ENCODE measurements at regions not wholly inside any gene's neighbourhood (a gene's known extent, or its start where the extent isn't known, plus 50 kb on each side); places are given as distances from the start of the nearest gene placed in this dataset.
"Not testable (repeated sequence)": the region's sequence is repeated elsewhere in the genome, so short reads cannot be mapped to it uniquely, and the experiment has no call there.

- DNase-seq; H3K4me3 ChIP-seq (ENCODE audit: low read length in 2 of 2); H3K36me3 ChIP-seq (ENCODE audit: control insufficient read depth in 1 of 2, insufficient read depth in 2 of 2, low read length in 1 of 2); H3K27me3 ChIP-seq (ENCODE audit: control insufficient read depth in 1 of 2, insufficient read depth in 2 of 2, low read length in 1 of 2); H3K4me1 ChIP-seq (ENCODE audit: control insufficient read depth in 1 of 2, insufficient read depth in 2 of 2, low read length in 2 of 2); H3K9me3 ChIP-seq (ENCODE audit: control insufficient read depth, low read length); ATAC-seq (ENCODE audit: low FRiP score); H3K27ac ChIP-seq (ENCODE audit: low read depth in 1 of 2, low read length in 2 of 2); intact Hi-C loops (cut with DNase I): not testable (repeated sequence)
- WGBS, 2 donors = 94 to 96% methylated on average over 9 of the region's 9 CpGs
These were observed 318.4 kb downstream of the ZFHX3 start for GRCh38 chr16:72729552-72729951.

DNA sequence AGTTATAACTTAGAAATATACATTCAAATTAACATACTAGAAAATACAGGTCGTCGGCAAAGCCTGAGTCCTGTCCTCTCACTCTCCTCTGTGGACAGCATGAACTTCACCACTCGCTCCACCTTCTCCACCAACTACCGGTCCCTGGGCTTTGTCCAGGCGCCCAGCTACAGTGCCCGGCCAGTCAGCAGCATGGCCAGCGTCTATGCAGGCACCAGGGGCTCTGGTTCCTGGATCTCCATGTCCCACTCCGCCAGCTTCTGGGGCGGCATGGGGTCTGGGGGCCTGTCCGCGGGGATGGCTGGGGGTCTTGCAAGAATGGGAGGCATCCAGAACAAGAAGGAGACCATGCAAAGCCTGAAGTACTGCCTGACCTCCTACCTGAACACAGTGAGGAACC lies 319.4 kb downstream of the ZFHX3 start:
- Histone ChIP-seq H3K36me3 (ENCODE audit: control insufficient read depth in 1 of 2, insufficient read depth in 2 of 2, low read length in 1 of 2) (no peaks in the 10 kb centered on the region), H3K4me1 (ENCODE audit: control insufficient read depth in 1 of 2, insufficient read depth in 2 of 2, low read length in 2 of 2) (no peaks in the 10 kb centered on the region), H3K27me3 (ENCODE audit: control insufficient read depth in 1 of 2, insufficient read depth in 2 of 2, low read length in 1 of 2) (no peaks in the 10 kb centered on the region), H3K4me3 (ENCODE audit: low read length in 2 of 2) (no peak overlapping the region), H3K9me3 (ENCODE audit: control insufficient read depth, low read length) (no peaks in the 10 kb centered on the region), H3K27ac (ENCODE audit: low read depth in 1 of 2, low read length in 2 of 2) (no peak overlapping the region)
- intact Hi-C loops (cut with DNase I) = no loop called here
- DNase-seq (no peak), ATAC-seq (ENCODE audit: low FRiP score) (no peak)
- 97 to 99% methylated on average over 11 of the region's 11 CpGs for WGBS, 2 donors

DNA sequence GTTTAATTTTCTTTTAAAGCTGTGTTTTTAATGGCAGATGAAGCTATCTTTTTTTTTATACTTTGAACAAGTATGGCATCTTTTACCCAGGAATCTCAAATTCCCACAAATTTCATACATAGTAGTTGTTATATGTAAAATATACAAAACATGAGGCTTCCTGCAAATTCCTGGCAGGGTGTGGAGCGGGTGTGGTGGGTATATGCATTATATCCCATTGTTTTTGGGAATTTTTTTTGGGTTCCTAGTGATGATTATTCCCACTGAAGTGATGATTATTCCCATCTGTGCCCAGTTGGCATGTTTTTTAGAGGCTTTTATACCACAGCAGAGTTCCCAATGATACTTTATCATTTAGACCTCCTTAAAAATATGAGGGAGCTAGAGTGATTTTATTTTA lies 320.4 kb downstream of the ZFHX3 start:
- no peaks in the 10 kb centered on the region for H3K4me1 ChIP-seq (ENCODE audit: control insufficient read depth in 1 of 2, insufficient read depth in 2 of 2, low read length in 2 of 2)
- 87 to 88% methylated on average over 1 of the region's 1 CpG for WGBS, 2 donors
- no peaks in the 10 kb centered on the region for H3K9me3 ChIP-seq (ENCODE audit: control insufficient read depth, low read length)
- H3K36me3 ChIP-seq (ENCODE audit: control insufficient read depth in 1 of 2, insufficient read depth in 2 of 2, low read length in 1 of 2) = no peaks in the 10 kb centered on the region
- DNase-seq (no peak), ATAC-seq (ENCODE audit: low FRiP score) (no peak)
- intact Hi-C loops (cut with DNase I) = no loop called here
- H3K27me3 ChIP-seq (ENCODE audit: control insufficient read depth in 1 of 2, insufficient read depth in 2 of 2, low read length in 1 of 2) = no peaks in the 10 kb centered on the region
- H3K27ac ChIP-seq (ENCODE audit: low read depth in 1 of 2, low read length in 2 of 2) = no peak overlapping the region
- H3K4me3 ChIP-seq (ENCODE audit: low read length in 2 of 2) = no peak overlapping the region

- ATAC-seq (ENCODE audit: low FRiP score) (no peak), DNase-seq (no peak)
- intact Hi-C loops (cut with DNase I) = no loop called here
- H3K36me3 ChIP-seq (ENCODE audit: control insufficient read depth in 1 of 2, insufficient read depth in 2 of 2, low read length in 1 of 2) = no peaks in the 10 kb centered on the region
- H3K4me3 ChIP-seq (ENCODE audit: low read length in 2 of 2) = no peak overlapping the region
- no peaks in the 10 kb centered on the region for H3K4me1 ChIP-seq (ENCODE audit: control insufficient read depth in 1 of 2, insufficient read depth in 2 of 2, low read length in 2 of 2)
- H3K9me3 ChIP-seq (ENCODE audit: control insufficient read depth, low read length) = no peaks in the 10 kb centered on the region
- WGBS, 2 donors = 85 to 88% methylated on average over 2 of the region's 2 CpGs
- H3K27me3 ChIP-seq (ENCODE audit: control insufficient read depth in 1 of 2, insufficient read depth in 2 of 2, low read length in 1 of 2) = no peaks in the 10 kb centered on the region
- H3K27ac ChIP-seq (ENCODE audit: low read depth in 1 of 2, low read length in 2 of 2) = no peak overlapping the region
These were observed 322.3 kb downstream of the ZFHX3 start for GRCh38 chr16:72725643-72726042.

- Histone ChIP-seq H3K4me1 (ENCODE audit: control insufficient read depth in 1 of 2, insufficient read depth in 2 of 2, low read length in 2 of 2) (no peaks in the 10 kb centered on the region), H3K9me3 (ENCODE audit: control insufficient read depth, low read length) (no peaks in the 10 kb centered on the region), H3K36me3 (ENCODE audit: control insufficient read depth in 1 of 2, insufficient read depth in 2 of 2, low read length in 1 of 2) (no peaks in the 10 kb centered on the region), H3K27me3 (ENCODE audit: control insufficient read depth in 1 of 2, insufficient read depth in 2 of 2, low read length in 1 of 2) (no peaks in the 10 kb centered on the region), H3K4me3 (ENCODE audit: low read length in 2 of 2) (no peak overlapping the region), H3K27ac (ENCODE audit: low read depth in 1 of 2, low read length in 2 of 2) (no peak overlapping the region)
- DNase-seq = no peak
- no peak for ATAC-seq (ENCODE audit: low FRiP score)
- 95 to 96% methylated on average over 4 of the region's 4 CpGs for WGBS, 2 donors
- intact Hi-C loops (cut with DNase I) = no loop called here
These were observed 324.1 kb downstream of the ZFHX3 start for GRCh38 chr16:72723781-72724180.

GRCh38 chr16:72722552-72722951 lies 325.4 kb downstream of the ZFHX3 start:
- H3K36me3 ChIP-seq (ENCODE audit: control insufficient read depth in 1 of 2, insufficient read depth in 2 of 2, low read length in 1 of 2) = no peaks in the 10 kb centered on the region
- WGBS, 2 donors = 84 to 85% methylated on average over 5 of the region's 5 CpGs
- no peak for DNase-seq

GRCh38 chr16:72721981-72722380 lies 325.9 kb downstream of the ZFHX3 start:
- intact Hi-C loops (cut with DNase I) = no loop called here
- WGBS, 2 donors = 46 to 53% methylated on average over 4 of the region's 4 CpGs
- no peak for DNase-seq

More at GRCh38 chr16:72722552-72722951, 325.4 kb downstream of the ZFHX3 start:
- Histone ChIP-seq H3K4me3 (ENCODE audit: low read length in 2 of 2) (no peak overlapping the region), H3K4me1 (ENCODE audit: control insufficient read depth in 1 of 2, insufficient read depth in 2 of 2, low read length in 2 of 2) (no peaks in the 10 kb centered on the region), H3K27me3 (ENCODE audit: control insufficient read depth in 1 of 2, insufficient read depth in 2 of 2, low read length in 1 of 2) (no peaks in the 10 kb centered on the region), H3K27ac (ENCODE audit: low read depth in 1 of 2, low read length in 2 of 2) (no peak overlapping the region), H3K9me3 (ENCODE audit: control insufficient read depth, low read length) (no peaks in the 10 kb centered on the region)
- intact Hi-C loops (cut with DNase I) = no loop called here
- ATAC-seq (ENCODE audit: low FRiP score) = no peak

DNA sequence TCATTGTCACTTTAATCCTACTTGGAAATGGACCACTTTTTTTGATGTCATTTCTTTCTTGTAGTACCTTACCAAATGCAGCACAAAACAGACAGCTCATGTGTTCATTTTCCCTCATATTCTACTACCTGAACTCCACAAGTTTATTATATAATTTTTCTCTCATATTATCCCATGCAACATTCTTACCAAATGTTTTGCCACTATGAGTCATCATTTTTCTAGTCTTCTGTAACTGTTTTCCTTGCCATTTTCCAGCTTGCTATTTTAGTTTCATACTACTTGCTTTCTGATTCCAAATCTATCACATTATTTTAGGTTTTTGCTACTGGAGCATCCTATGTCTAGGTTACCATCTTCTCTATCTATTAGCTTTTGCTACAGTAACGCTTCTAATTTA lies 332.7 kb downstream of the ZFHX3 start:
- Histone ChIP-seq H3K27me3 (ENCODE audit: control insufficient read depth in 1 of 2, insufficient read depth in 2 of 2, low read length in 1 of 2) (no peaks in the 10 kb centered on the region), H3K36me3 (ENCODE audit: control insufficient read depth in 1 of 2, insufficient read depth in 2 of 2, low read length in 1 of 2) (no peaks in the 10 kb centered on the region), H3K27ac (ENCODE audit: low read depth in 1 of 2, low read length in 2 of 2) (no peak overlapping the region), H3K9me3 (ENCODE audit: control insufficient read depth, low read length) (peaks cover 2% of the 10 kb centered on the region), H3K4me1 (ENCODE audit: control insufficient read depth in 1 of 2, insufficient read depth in 2 of 2, low read length in 2 of 2) (peaks cover 0 to 2% of the 10 kb centered on the region in 2 donors), H3K4me3 (ENCODE audit: low read length in 2 of 2) (no peak overlapping the region)
- ATAC-seq (ENCODE audit: low FRiP score) (no peak), DNase-seq (no peak)
- intact Hi-C loops (cut with DNase I) = no loop called here
- WGBS, 2 donors = 77 to 78% methylated on average over 1 of the region's 1 CpG

More at GRCh38 chr16:72721981-72722380, 325.9 kb downstream of the ZFHX3 start:
- Histone ChIP-seq H3K9me3 (ENCODE audit: control insufficient read depth, low read length) (no peaks in the 10 kb centered on the region), H3K4me3 (ENCODE audit: low read length in 2 of 2) (no peak overlapping the region), H3K27ac (ENCODE audit: low read depth in 1 of 2, low read length in 2 of 2) (no peak overlapping the region), H3K27me3 (ENCODE audit: control insufficient read depth in 1 of 2, insufficient read depth in 2 of 2, low read length in 1 of 2) (no peaks in the 10 kb centered on the region), H3K4me1 (ENCODE audit: control insufficient read depth in 1 of 2, insufficient read depth in 2 of 2, low read length in 2 of 2) (no peaks in the 10 kb centered on the region), H3K36me3 (ENCODE audit: control insufficient read depth in 1 of 2, insufficient read depth in 2 of 2, low read length in 1 of 2) (no peaks in the 10 kb centered on the region)
- no peak for ATAC-seq (ENCODE audit: low FRiP score)

DNA sequence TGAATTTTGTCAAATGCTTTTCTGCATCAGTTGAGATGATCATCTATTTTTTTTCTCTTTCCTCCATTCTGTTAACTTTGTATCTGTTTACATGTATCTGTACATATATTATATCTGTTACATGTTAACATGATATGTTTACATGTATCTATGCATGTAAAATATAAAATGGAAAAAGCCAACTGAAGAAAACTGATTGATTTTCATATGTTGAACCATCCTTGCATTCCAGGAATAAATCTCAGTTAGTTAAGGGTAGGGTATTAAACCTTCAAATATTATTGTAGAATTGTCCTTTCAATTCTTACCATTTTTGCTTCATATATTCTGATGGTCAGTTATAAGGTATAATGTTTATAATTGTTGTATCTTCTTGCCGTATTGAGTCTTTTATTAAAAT lies 336.1 kb downstream of the ZFHX3 start:
- DNase-seq = no peak
- WGBS, 2 donors = 97 to 100% methylated on average over 1 of the region's 1 CpG
- H3K36me3 ChIP-seq (ENCODE audit: control insufficient read depth in 1 of 2, insufficient read depth in 2 of 2, low read length in 1 of 2) = no peaks in the 10 kb centered on the region
- H3K4me3 ChIP-seq (ENCODE audit: low read length in 2 of 2) = no peak overlapping the region
- peaks cover 0 to 2% of the 10 kb centered on the region in 2 donors for H3K4me1 ChIP-seq (ENCODE audit: control insufficient read depth in 1 of 2, insufficient read depth in 2 of 2, low read length in 2 of 2)
- no peak for ATAC-seq (ENCODE audit: low FRiP score)
- H3K27ac ChIP-seq (ENCODE audit: low read depth in 1 of 2, low read length in 2 of 2) = no peak overlapping the region
- intact Hi-C loops (cut with DNase I) = no loop called here
- H3K9me3 ChIP-seq (ENCODE audit: control insufficient read depth, low read length) = peaks cover 2% of the 10 kb centered on the region
- H3K27me3 ChIP-seq (ENCODE audit: control insufficient read depth in 1 of 2, insufficient read depth in 2 of 2, low read length in 1 of 2) = no peaks in the 10 kb centered on the region

All from aorta (tissue), 5 donors.